K562 (cell line): ENCODE measurements at regions not wholly inside any gene's neighbourhood (a gene's known extent, or its start where the extent isn't known, plus 50 kb on each side); places are given as distances from the start of the nearest gene placed in this dataset.

Source experiments
- ATAC-seq: fragments of 200-7000 bp; cut with Tn5 transposase; 3 replicates; pipeline ENCODE4 v1.9.1; 2020; ENCODE audit warnings: moderate library complexity
- BruUV-seq: library from RNA; stranded (reverse); fragments of 400-500 nt; replicated peaks from 2 replicates; lab custom pipeline; 2021; lab: Mats Ljungman, UMichigan
- CTCF ChIA-PET: fragments of 300-600 bp; formaldehyde crosslinking; extraction: SDS; loops from one replicate; lab custom pipeline; 2021; ENCODE audit warnings: low intra/inter-chr PET ratio; lab: Yijun Ruan, JAX
- POLR2A ChIA-PET: fragments of 300-600, 350-650 bp; sonication (Branson Sonifier 250); formaldehyde crosslinking; extraction: SDS; loops from one replicate; lab custom pipeline; 2021; ENCODE audit warnings: antibody characterized with exemption, inconsistent platforms; lab: Yijun Ruan, JAX
- DNase-seq, 4 experiments: peaks; one replicate each; pipeline versions ENCODE4 v3.0.0 to v3.0.0-alpha.2; 2011 to 2018; ENCODE audit warnings: low spot score in 3 of 4, mixed read lengths in 3 of 4; ENCODE audit errors: extremely low read depth in 1 of 4
- FAIRE-seq: peaks from 2 replicates; lab custom pipeline; 2011; peaks lifted over from hg19 to GRCh38; lab: Jason Lieb, UNC
- H2AFZ ChIP-seq: 2 replicates; pipeline ENCODE4 v1.6.0; 2011; ENCODE audit warnings: low read depth, low read length, control low read depth, inconsistent platforms
- H3K27ac ChIP-seq: fragments of 200-600 bp; 3 replicates; pipeline ENCODE4 v1.8.0; 2011; ENCODE audit warnings: low read depth, mild to moderate bottlenecking, control low read depth, inconsistent platforms, low read length, moderate library complexity, mixed read lengths; ENCODE audit errors: extremely low read depth
- H3K27me3 ChIP-seq, 2 experiments: fragments of 300-600 bp in 1 of 2; 2 replicates in 1 of 2; 3 replicates in 1 of 2; pipeline versions ENCODE4 v1.6.0 to v1.8.0; 2011; ENCODE audit warnings: inconsistent platforms in 2 of 2, low read length in 2 of 2, mild to moderate bottlenecking in 1 of 2, mixed read lengths in 1 of 2, moderate library complexity in 1 of 2; ENCODE audit not compliant: control insufficient read depth in 2 of 2, insufficient read depth in 2 of 2
- H3K36me3 ChIP-seq: fragments of 300-600 bp; 3 replicates; pipeline ENCODE4 v1.8.0; 2011; ENCODE audit warnings: mild to moderate bottlenecking, low read length, inconsistent platforms; ENCODE audit not compliant: control insufficient read depth, insufficient read depth
- H3K4me1 ChIP-seq, 2 experiments: fragments of 200-600 bp in 1 of 2; replicated peaks in 1 of 2; 2 replicates in 1 of 2; 3 replicates in 1 of 2; pipeline versions ENCODE4 v1.5.1 to v1.8.0; 2011; ENCODE audit warnings: inconsistent platforms in 2 of 2, low read length in 2 of 2, mild to moderate bottlenecking in 1 of 2, mixed read lengths in 1 of 2, moderate library complexity in 1 of 2; ENCODE audit not compliant: control insufficient read depth in 2 of 2, insufficient read depth in 2 of 2
- H3K4me2 ChIP-seq: 2 replicates; pipeline ENCODE4 v1.6.1; 2011; ENCODE audit warnings: low read length, control low read depth, inconsistent platforms, mixed read lengths; ENCODE audit not compliant: insufficient read depth
- H3K4me3 ChIP-seq: fragments of 200-600 bp; sonication (generic), shearing (Covaris generic); 2 replicates; pipeline ENCODE4 v1.5.1; 2016; ENCODE audit warnings: control low read depth, inconsistent platforms
- H3K79me2 ChIP-seq: fragments of 200-600 bp; 3 replicates; pipeline ENCODE4 v1.8.0; 2011; ENCODE audit warnings: low read length, inconsistent platforms; ENCODE audit not compliant: control insufficient read depth, insufficient read depth
- H3K9ac ChIP-seq, 2 experiments: 2 replicates each; pipeline versions ENCODE4 v1.6.0 to v1.6.1; 2011; ENCODE audit warnings: low read depth in 2 of 2, low read length in 2 of 2, control low read depth in 1 of 2, inconsistent platforms in 1 of 2, mild to moderate bottlenecking in 1 of 2, mixed read lengths in 1 of 2; ENCODE audit not compliant: insufficient read depth in 1 of 2
- H3K9me1 ChIP-seq: one replicate; pipeline ENCODE4 v1.6.0; 2011; ENCODE audit warnings: inconsistent platforms, mild to moderate bottlenecking, low read length, moderate library complexity; ENCODE audit not compliant: control insufficient read depth, insufficient read depth
- H3K9me3 ChIP-seq: replicated peaks from 2 replicates; pipeline ENCODE4 v1.5.1; 2011; ENCODE audit warnings: low read depth, low read length, inconsistent platforms; ENCODE audit not compliant: control insufficient read depth, insufficient read depth
- H4K20me1 ChIP-seq: replicated peaks from 2 replicates; pipeline ENCODE4 v1.6.1; 2011; ENCODE audit warnings: low read length, inconsistent platforms, mixed read lengths; ENCODE audit not compliant: control insufficient read depth, insufficient read depth
- CBFA2T2 ChIP-seq: fragments of 450-650 bp; conservative IDR thresholded peaks from 2 replicates; pipeline ENCODE4 v1.6.1; 2017; ENCODE audit warnings: mild to moderate bottlenecking
- CEBPB ChIP-seq: fragments of 450-650 bp; IDR thresholded peaks from 2 replicates; pipeline ENCODE4 v1.6.1; 2016; ENCODE audit warnings: missing genetic modification characterization, missing compliant biosample characterization
- EWSR1 ChIP-seq: fragments of 450-650 bp; IDR thresholded peaks from 2 replicates; pipeline ENCODE4 v1.6.1; 2018; ENCODE audit warnings: borderline replicate concordance, mild to moderate bottlenecking, low read depth, moderate library complexity; ENCODE audit not compliant: partially characterized antibody
- IRF1 ChIP-seq: sonication (generic); formaldehyde crosslinking; IDR thresholded peaks from 2 replicates; pipeline ENCODE4 v1.8.0; 2022; ENCODE audit warnings: missing genetic modification reagents, mild to moderate bottlenecking, borderline replicate concordance
- KLF1 ChIP-seq: fragments of 450-650 bp; IDR thresholded peaks from 2 replicates; pipeline ENCODE4 v1.6.1; 2016; ENCODE audit warnings: missing genetic modification characterization, missing compliant biosample characterization
- KLF16 ChIP-seq: IDR thresholded peaks from 2 replicates; pipeline ENCODE4 v1.6.1; 2016; ENCODE audit warnings: antibody characterized with exemption
- MECOM ChIP-seq: fragments of 250-450 bp; sonication (Bioruptor Pico); IDR thresholded peaks from 2 replicates; pipeline ENCODE4 v1.8.0; 2022; ENCODE audit warnings: inconsistent platforms
- U2AF2 ChIP-seq: fragments of 200-400 bp; formaldehyde crosslinking; optimal IDR thresholded peaks from 2 replicates; pipeline ENCODE3; 2017; ENCODE audit warnings: low read depth, mild to moderate bottlenecking, low read length
- ZNF3 ChIP-seq: fragments of 250-450 bp; sonication (Bioruptor Pico); IDR thresholded peaks from 2 replicates; pipeline ENCODE4 v1.5.0; 2021; ENCODE audit warnings: mild to moderate bottlenecking, moderate library complexity
- ZNF384 ChIP-seq: IDR thresholded peaks from 2 replicates; pipeline ENCODE4 v1.6.1; 2012; ENCODE audit warnings: low read depth, low read length, improper control_type of control experiment
- WGBS: fragments of 100-300 bp; shearing (Covaris generic); methylation state at CpG from one replicate; pipeline ENCODE4 v1.1.6; 2016; ENCODE audit warnings: low coverage, mixed read lengths; ENCODE audit not compliant: insufficient coverage; ENCODE audit errors: missing lambda C conversion rate; 5-methylcytosine and 5-hydroxymethylcytosine counted together
- in situ Hi-C: fragments of 300-500 bp; cut with MboI; formaldehyde crosslinking; loops from 4 replicates; pipeline ENCODE4 v1.15.0; 2018; ENCODE audit warnings: inconsistent platforms, mixed read lengths
- intact Hi-C: fragments of 100-400 bp; cut with micrococcal nuclease; formaldehyde crosslinking; loops from 2 replicates; pipeline ENCODE4 v1.14.2; 2022
- TF ChIP-seq, protein P1 (sequence below): fragments of 150-350 bp; IDR thresholded peaks from 2 replicates; pipeline ENCODE4 v1.6.1; 2014; ENCODE audit warnings: low read depth, mild to moderate bottlenecking, low read length, borderline replicate concordance
- TF ChIP-seq, protein P2 (sequence below): fragments of 450-650 bp; IDR thresholded peaks from 2 replicates; pipeline ENCODE4 v1.6.1; 2016; ENCODE audit warnings: antibody characterized with exemption

DNA sequence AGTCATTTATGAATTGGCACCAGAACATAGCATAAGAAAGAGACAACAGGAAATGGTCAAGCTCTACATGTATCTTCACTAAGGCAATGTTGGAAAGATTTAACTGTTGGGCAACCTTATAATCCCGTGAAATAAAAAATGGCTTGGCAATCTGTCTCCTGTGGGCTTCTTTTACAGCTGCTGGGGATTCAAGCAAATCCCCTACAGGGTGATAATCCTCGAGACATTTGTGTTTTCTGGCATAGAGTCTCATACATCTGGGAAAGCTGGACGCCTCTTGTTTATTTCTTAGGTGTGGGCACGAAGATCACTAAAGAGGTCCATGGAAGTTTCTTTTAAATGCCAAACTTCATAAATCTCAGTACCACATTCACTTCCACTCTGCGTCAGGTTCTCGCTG, 82.2 kb upstream of the GPR141 start:
- BruUV-seq = no TSS peak
- intact Hi-C loops = no loop called here
- DNase-seq (no peak), FAIRE-seq (no peak), ATAC-seq (no peak)
- Histone ChIP-seq H3K36me3 (no peaks in the 10 kb centered on the region), H3K9me3 (no peaks in the 10 kb centered on the region), H3K4me2 (no peak overlapping the region), H3K79me2 (no peaks in the 10 kb centered on the region), H4K20me1 (no peaks in the 10 kb centered on the region)
- no peak for TF ChIP-seq KLF1 (tag)
- no peak for TF ChIP-seq MECOM (CRISPR knock-in tag)
- no peak for TF ChIP-seq U2AF2
- TF ChIP-seq IRF1 (CRISPR knock-in tag) = no peak
- TF ChIP-seq CBFA2T2 = no peak
- no peak for TF ChIP-seq EWSR1
- no peak for TF ChIP-seq ZNF3 (CRISPR knock-in tag)
- TF ChIP-seq, protein P1, sequence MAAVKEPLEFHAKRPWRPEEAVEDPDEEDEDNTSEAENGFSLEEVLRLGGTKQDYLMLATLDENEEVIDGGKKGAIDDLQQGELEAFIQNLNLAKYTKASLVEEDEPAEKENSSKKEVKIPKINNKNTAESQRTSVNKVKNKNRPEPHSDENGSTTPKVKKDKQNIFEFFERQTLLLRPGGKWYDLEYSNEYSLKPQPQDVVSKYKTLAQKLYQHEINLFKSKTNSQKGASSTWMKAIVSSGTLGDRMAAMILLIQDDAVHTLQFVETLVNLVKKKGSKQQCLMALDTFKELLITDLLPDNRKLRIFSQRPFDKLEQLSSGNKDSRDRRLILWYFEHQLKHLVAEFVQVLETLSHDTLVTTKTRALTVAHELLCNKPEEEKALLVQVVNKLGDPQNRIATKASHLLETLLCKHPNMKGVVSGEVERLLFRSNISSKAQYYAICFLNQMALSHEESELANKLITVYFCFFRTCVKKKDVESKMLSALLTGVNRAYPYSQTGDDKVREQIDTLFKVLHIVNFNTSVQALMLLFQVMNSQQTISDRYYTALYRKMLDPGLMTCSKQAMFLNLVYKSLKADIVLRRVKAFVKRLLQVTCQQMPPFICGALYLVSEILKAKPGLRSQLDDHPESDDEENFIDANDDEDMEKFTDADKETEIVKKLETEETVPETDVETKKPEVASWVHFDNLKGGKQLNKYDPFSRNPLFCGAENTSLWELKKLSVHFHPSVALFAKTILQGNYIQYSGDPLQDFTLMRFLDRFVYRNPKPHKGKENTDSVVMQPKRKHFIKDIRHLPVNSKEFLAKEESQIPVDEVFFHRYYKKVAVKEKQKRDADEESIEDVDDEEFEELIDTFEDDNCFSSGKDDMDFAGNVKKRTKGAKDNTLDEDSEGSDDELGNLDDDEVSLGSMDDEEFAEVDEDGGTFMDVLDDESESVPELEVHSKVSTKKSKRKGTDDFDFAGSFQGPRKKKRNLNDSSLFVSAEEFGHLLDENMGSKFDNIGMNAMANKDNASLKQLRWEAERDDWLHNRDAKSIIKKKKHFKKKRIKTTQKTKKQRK = no peak
- no peak for TF ChIP-seq ZNF384
- TF ChIP-seq CEBPB (tag) = no peak
- TF ChIP-seq, protein P2, sequence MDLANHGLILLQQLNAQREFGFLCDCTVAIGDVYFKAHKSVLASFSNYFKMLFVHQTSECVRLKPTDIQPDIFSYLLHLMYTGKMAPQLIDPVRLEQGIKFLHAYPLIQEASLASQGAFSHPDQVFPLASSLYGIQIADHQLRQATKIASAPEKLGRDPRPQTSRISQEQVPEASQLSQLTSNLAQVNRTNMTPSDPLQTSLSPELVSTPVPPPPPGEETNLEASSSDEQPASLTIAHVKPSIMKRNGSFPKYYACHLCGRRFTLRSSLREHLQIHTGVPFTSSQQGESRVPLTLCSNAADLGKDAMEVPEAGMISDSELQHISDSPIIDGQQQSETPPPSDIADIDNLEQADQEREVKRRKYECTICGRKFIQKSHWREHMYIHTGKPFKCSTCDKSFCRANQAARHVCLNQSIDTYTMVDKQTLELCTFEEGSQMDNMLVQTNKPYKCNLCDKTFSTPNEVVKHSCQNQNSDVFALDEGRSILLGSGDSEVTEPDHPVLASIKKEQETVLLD = no peak
- TF ChIP-seq KLF16 = no peak
- TF ChIP-seq, all 486 proteins: peak for 0
- no peak overlapping the region for H3K4me3 ChIP-seq
- in situ Hi-C loops = no loop called here
- no peak overlapping the region for H3K27ac ChIP-seq
- WGBS = 1% methylated on average over 6 of the region's 6 CpGs
- ChIA-PET CTCF (no interaction called here), POLR2A (no interaction called here)
- no peaks in the 10 kb centered on the region for H3K9me1 ChIP-seq
- H3K4me1 ChIP-seq = no peaks in the 10 kb centered on the region
- H3K9ac ChIP-seq = no peak overlapping the region
- H2AFZ ChIP-seq = no peak overlapping the region
- H3K27me3 ChIP-seq = no peaks in the 10 kb centered on the region; a peak in 1 of 5 replicates
